Calu3 (cell line): ENCODE measurements at regions not wholly inside any gene's neighbourhood (a gene's known extent, or its start where the extent isn't known, plus 50 kb on each side); places are given as distances from the start of the nearest gene placed in this dataset.

Experiments used
- BruUV-seq: library from RNA; stranded (reverse); fragments of 400-500 nt; replicated peaks from 2 replicates; lab custom pipeline; 2021; lab: Mats Ljungman, UMichigan
- CTCF ChIA-PET: fragments of 300-600 bp; sonication (Branson Sonifier 250); formaldehyde crosslinking; loops from one replicate; lab custom pipeline; 2022; ENCODE audit warnings: antibody characterized with exemption; lab: Charles Lee
- DNase-seq: peaks from one replicate; pipeline ENCODE4 v3.0.0; 2022
- H3K27ac Mint-ChIP-seq: one replicate; pipeline ENCODE4 v1.8.0; 2022; ENCODE audit warnings: mixed read lengths; ENCODE audit not compliant: unreplicated experiment
- H3K27me3 Mint-ChIP-seq: one replicate; pipeline ENCODE4 v1.8.0; 2022; ENCODE audit warnings: mixed read lengths; ENCODE audit not compliant: unreplicated experiment
- H3K36me3 Mint-ChIP-seq: one replicate; pipeline ENCODE4 v1.8.0; 2022; ENCODE audit warnings: mild to moderate bottlenecking, moderate library complexity, mixed read lengths; ENCODE audit not compliant: insufficient read depth, unreplicated experiment
- H3K4me1 Mint-ChIP-seq: one replicate; pipeline ENCODE4 v1.8.0; 2022; ENCODE audit warnings: mild to moderate bottlenecking, low read depth, mixed read lengths; ENCODE audit not compliant: unreplicated experiment
- H3K4me3 Mint-ChIP-seq: one replicate; pipeline ENCODE4 v1.8.0; 2022; ENCODE audit warnings: mild to moderate bottlenecking, low read depth, moderate library complexity, mixed read lengths; ENCODE audit not compliant: unreplicated experiment
- H3K9me3 Mint-ChIP-seq: one replicate; pipeline ENCODE4 v1.8.0; 2022; ENCODE audit warnings: low read depth, mixed read lengths; ENCODE audit not compliant: unreplicated experiment
- CTCF ChIP-seq: fragments of 200-600 bp; IDR thresholded peaks from one replicate; pipeline ENCODE4 v1.8.0; 2022; ENCODE audit warnings: antibody characterized with exemption; ENCODE audit not compliant: unreplicated experiment
- intact Hi-C: fragments of 100-400 bp; cut with micrococcal nuclease; formaldehyde crosslinking; loops from one replicate; pipeline ENCODE4 v1.10.0; 2022; ENCODE audit not compliant: unreplicated experiment

DNA sequence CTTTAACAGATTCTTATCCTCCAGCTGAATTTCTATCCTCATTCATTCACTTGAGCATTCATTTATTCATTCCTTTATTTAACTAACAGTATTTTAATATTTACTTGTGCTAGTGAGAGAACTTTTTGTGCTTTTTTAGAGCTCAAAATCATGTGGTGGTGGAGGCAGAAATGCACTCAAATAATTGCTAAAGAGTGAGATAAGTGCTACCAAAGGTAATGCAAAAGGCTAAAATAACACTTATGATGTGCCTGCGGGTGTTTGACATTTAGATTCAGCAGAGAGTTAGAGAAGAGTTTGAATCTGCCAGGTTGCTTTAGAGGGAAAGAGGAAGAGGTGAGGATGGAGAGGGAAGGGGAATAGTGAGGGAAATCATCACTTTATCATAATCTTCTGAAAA lies 431.5 kb upstream of the EDIL3 start:
- CTCF ChIA-PET, result no interaction called here
- H3K4me3 Mint-ChIP-seq, result no peak overlapping the region
- intact Hi-C loops, result no loop called here
- no peaks in the 10 kb centered on the region for H3K27me3 Mint-ChIP-seq
- no TSS peak for BruUV-seq
- H3K36me3 Mint-ChIP-seq, result no peaks in the 10 kb centered on the region
- no peak overlapping the region for H3K27ac Mint-ChIP-seq
- no peaks in the 10 kb centered on the region for H3K4me1 Mint-ChIP-seq
- TF ChIP-seq CTCF, result no peak
- no peaks in the 10 kb centered on the region for H3K9me3 Mint-ChIP-seq
- no peak for DNase-seq

DNA sequence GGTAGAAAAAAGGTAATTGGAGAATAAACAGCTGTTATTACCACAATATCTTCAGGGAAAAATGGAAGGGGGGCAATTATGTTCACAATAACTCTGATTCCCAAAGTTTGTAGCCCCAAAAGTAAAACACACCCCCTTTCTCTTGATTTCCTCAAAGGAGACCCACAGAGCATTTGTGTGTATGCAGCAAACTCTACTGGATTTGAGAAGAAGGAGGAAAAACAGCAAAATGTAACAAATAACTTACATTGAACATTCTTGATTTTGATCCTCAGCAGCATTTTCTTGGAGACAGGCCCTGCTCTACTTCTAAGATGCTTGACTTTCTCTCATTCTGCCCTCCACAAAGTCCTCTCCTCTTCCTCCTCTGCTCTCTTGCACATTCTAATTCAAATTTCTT lies 420.8 kb upstream of the EDIL3 start:
- no peaks in the 10 kb centered on the region for H3K27me3 Mint-ChIP-seq
- no peak for DNase-seq
- no peaks in the 10 kb centered on the region for H3K4me1 Mint-ChIP-seq
- no peak for TF ChIP-seq CTCF
- CTCF ChIA-PET, result no interaction called here
- intact Hi-C loops, result no loop called here
- BruUV-seq, result no TSS peak
- no peak overlapping the region for H3K4me3 Mint-ChIP-seq
- H3K36me3 Mint-ChIP-seq, result no peaks in the 10 kb centered on the region
- no peaks in the 10 kb centered on the region for H3K9me3 Mint-ChIP-seq
- no peak overlapping the region for H3K27ac Mint-ChIP-seq

- intact Hi-C loops, result no loop called here
- no peaks in the 10 kb centered on the region for H3K4me1 Mint-ChIP-seq
- no peak for TF ChIP-seq CTCF
- DNase-seq, result no peak
- no peak overlapping the region for H3K27ac Mint-ChIP-seq
- H3K4me3 Mint-ChIP-seq, result no peak overlapping the region
- H3K36me3 Mint-ChIP-seq, result no peaks in the 10 kb centered on the region
- BruUV-seq, result no TSS peak
- no peaks in the 10 kb centered on the region for H3K9me3 Mint-ChIP-seq
- CTCF ChIA-PET, result no interaction called here
- no peaks in the 10 kb centered on the region for H3K27me3 Mint-ChIP-seq
These were observed 411.7 kb upstream of the EDIL3 start for GRCh38 chr5:84796399-84796798.

DNA sequence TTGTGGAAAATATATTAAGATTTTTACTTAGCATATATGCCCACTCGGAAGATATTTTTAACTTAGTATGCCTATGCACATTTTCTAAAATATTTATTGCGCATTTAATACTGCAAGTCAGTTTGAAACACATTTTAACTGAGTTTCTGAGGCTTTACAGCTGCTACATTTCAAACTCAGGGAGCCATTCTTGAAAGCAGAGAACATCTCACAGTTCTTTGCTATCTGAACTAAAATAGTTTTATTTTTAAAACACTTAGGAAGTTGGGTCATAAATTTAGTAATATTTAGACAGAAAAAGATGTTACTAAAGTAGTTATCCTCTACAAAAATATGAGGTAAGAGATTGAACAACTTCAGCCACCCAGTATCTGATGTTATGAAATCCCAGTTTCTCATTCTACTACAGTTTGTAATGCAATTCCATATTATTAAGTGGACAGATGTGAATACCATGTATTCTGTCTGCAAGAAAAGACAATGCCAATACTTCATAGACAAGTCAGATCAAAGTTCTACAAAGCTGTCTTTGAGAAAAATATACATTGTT lies 409.9 kb upstream of the EDIL3 start:
- CTCF ChIA-PET, result no interaction called here
- intact Hi-C loops, result no loop called here

More for the DNA sequence above, 409.9 kb upstream of the EDIL3 start:
- TF ChIP-seq CTCF, result no peak
- DNase-seq, result no peak
- no peak overlapping the region for H3K4me3 Mint-ChIP-seq
- H3K4me1 Mint-ChIP-seq, result no peaks in the 10 kb centered on the region
- H3K27ac Mint-ChIP-seq, result no peak overlapping the region
- H3K9me3 Mint-ChIP-seq, result no peaks in the 10 kb centered on the region
- no peaks in the 10 kb centered on the region for H3K27me3 Mint-ChIP-seq
- BruUV-seq, result no TSS peak
- no peaks in the 10 kb centered on the region for H3K36me3 Mint-ChIP-seq
